Neural cell (in vitro differentiated cells): ENCODE measurements at regions not wholly inside any gene's neighbourhood (a gene's known extent, or its start where the extent isn't known, plus 50 kb on each side); places are given as distances from the start of the nearest gene placed in this dataset.

Experiments
- H2AFZ ChIP-seq: fragments of 200-600, 300-800 bp; sonication (generic), shearing (Covaris generic); 2 replicates; pipeline ENCODE4 v1.6.0; 2014; ENCODE audit warnings: low read depth, mild to moderate bottlenecking, antibody characterized with exemption, low read length, moderate library complexity
- H3F3A ChIP-seq: fragments of 200-600 bp; shearing (Covaris generic); 2 replicates; pipeline ENCODE4 v1.6.1; 2016; ENCODE audit warnings: mild to moderate bottlenecking, moderate library complexity, mixed read lengths, antibody characterized with exemption, low read length; ENCODE audit not compliant: insufficient read depth, poor library complexity, severe bottlenecking
- H3K27ac ChIP-seq: fragments of 200-600, 300-800 bp; sonication (generic), shearing (Covaris generic); 2 replicates; pipeline ENCODE4 v1.5.1; 2014; ENCODE audit warnings: mild to moderate bottlenecking, low read length, moderate library complexity
- H3K27me3 ChIP-seq: fragments of 300-800, 200-600 bp; sonication (generic), shearing (Covaris generic); 2 replicates; pipeline ENCODE4 v1.6.0; 2014; ENCODE audit warnings: mild to moderate bottlenecking, low read depth, low read length, moderate library complexity; ENCODE audit not compliant: insufficient read depth
- H3K36me3 ChIP-seq: fragments of 300-800, 200-600 bp; sonication (generic), shearing (Covaris generic); 2 replicates; pipeline ENCODE4 v1.5.1; 2014; ENCODE audit warnings: mild to moderate bottlenecking, antibody characterized with exemption, low read length, moderate library complexity; ENCODE audit not compliant: insufficient read depth
- H3K4me2 ChIP-seq: fragments of 300-800, 200-600 bp; sonication (generic), shearing (Covaris generic); 2 replicates; pipeline ENCODE4 v1.6.0; 2014; ENCODE audit warnings: mild to moderate bottlenecking, low read length
- H3K4me3 ChIP-seq: fragments of 300-800, 200-600 bp; sonication (generic), shearing (Covaris generic); 2 replicates; pipeline ENCODE4 v1.5.1; 2014; ENCODE audit warnings: mild to moderate bottlenecking, low read length, moderate library complexity
- H3K79me2 ChIP-seq: fragments of 200-600 bp; shearing (Covaris generic); replicated peaks from 2 replicates; pipeline ENCODE4 v1.6.0; 2014; ENCODE audit warnings: mild to moderate bottlenecking, low read length, moderate library complexity; ENCODE audit not compliant: insufficient read depth
- H3K9ac ChIP-seq: fragments of 300-800, 200-600 bp; sonication (generic), shearing (Covaris generic); 2 replicates; pipeline ENCODE4 v1.6.1; 2016; ENCODE audit warnings: mild to moderate bottlenecking, low read length, mixed read lengths
- H3K9me2 ChIP-seq: fragments of 200-600 bp; shearing (Covaris generic); 2 replicates; pipeline ENCODE4 v1.6.1; 2016; ENCODE audit warnings: mild to moderate bottlenecking, low read length, mixed read lengths; ENCODE audit not compliant: insufficient read depth
- H3K9me3 ChIP-seq: fragments of 200-600, 300-800 bp; sonication (generic), shearing (Covaris generic); 2 replicates; pipeline ENCODE4 v1.6.1; 2016; ENCODE audit warnings: mild to moderate bottlenecking, mixed run types, low read length, moderate library complexity, mixed read lengths
- H4K20me1 ChIP-seq: fragments of 200-600 bp; shearing (Covaris generic); 2 replicates; pipeline ENCODE4 v1.6.1; 2016; ENCODE audit warnings: mild to moderate bottlenecking, mixed run types; ENCODE audit not compliant: insufficient read depth
- EP300 ChIP-seq: fragments of 450-650 bp; conservative IDR thresholded peaks from 2 replicates; pipeline ENCODE4 v1.6.1; 2014; ENCODE audit warnings: antibody characterized with exemption, mild to moderate bottlenecking, moderate library complexity; ENCODE audit not compliant: poor library complexity, severe bottlenecking
- EZH2 ChIP-seq: fragments of 200-600, 300-800 bp; shearing (Covaris generic), sonication (generic); IDR thresholded peaks from 2 replicates; pipeline ENCODE4 v1.6.1; 2014; ENCODE audit warnings: antibody characterized with exemption, low read length, borderline replicate concordance, mild to moderate bottlenecking; ENCODE audit not compliant: insufficient read depth, poor library complexity, severe bottlenecking
- MXI1 ChIP-seq: fragments of 450-650 bp; conservative IDR thresholded peaks from 2 replicates; pipeline ENCODE4 v1.6.1; 2014; ENCODE audit warnings: antibody characterized with exemption, mild to moderate bottlenecking; ENCODE audit not compliant: poor library complexity, severe bottlenecking
- RAD21 ChIP-seq: fragments of 450-650 bp; conservative IDR thresholded peaks from 2 replicates; pipeline ENCODE4 v1.6.1; 2014; ENCODE audit warnings: antibody characterized with exemption, mild to moderate bottlenecking, moderate library complexity
- SMC3 ChIP-seq: fragments of 450-650 bp; conservative IDR thresholded peaks from 2 replicates; pipeline ENCODE4 v1.6.1; 2014; ENCODE audit warnings: antibody characterized with exemption, mild to moderate bottlenecking, moderate library complexity; ENCODE audit not compliant: poor library complexity
- TAF1 ChIP-seq: IDR thresholded peaks from 2 replicates; pipeline ENCODE4 v1.6.1; 2012; ENCODE audit warnings: low read depth
- TF ChIP-seq, protein P1 (sequence below): fragments of 450-650 bp; IDR thresholded peaks from 2 replicates; pipeline ENCODE4 v1.5.1; 2014; ENCODE audit warnings: antibody characterized with exemption, mild to moderate bottlenecking, moderate library complexity; ENCODE audit not compliant: poor library complexity, severe bottlenecking
- TF ChIP-seq, protein P2 (sequence below): IDR thresholded peaks from 2 replicates; pipeline ENCODE4 v1.6.1; 2012; ENCODE audit warnings: borderline replicate concordance

DNA sequence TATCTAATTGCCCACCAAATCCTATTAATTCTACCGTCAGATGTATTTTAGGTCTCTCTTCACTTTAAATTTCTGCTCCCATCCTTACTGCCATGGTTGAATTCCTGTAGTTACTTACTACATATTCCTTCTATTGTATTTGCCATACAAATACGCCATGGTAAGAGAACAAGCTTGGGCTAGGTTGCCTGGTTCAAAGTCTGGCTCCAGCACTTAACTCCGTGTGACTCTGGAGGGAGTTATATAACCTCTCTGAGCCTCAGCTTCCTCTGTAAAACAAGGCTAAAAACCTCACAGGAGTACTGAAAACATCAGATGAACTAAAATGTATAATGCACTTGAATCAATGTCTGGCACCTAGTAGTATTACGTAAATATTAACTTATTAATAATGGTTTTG lies 260.3 kb upstream of the RPS6KA3 start:
- TF ChIP-seq TAF1 (no peak), RAD21 (no peak), EP300 (no peak), SMC3 (no peak), EZH2 (no peak), MXI1 (no peak)
- TF ChIP-seq, protein P1, sequence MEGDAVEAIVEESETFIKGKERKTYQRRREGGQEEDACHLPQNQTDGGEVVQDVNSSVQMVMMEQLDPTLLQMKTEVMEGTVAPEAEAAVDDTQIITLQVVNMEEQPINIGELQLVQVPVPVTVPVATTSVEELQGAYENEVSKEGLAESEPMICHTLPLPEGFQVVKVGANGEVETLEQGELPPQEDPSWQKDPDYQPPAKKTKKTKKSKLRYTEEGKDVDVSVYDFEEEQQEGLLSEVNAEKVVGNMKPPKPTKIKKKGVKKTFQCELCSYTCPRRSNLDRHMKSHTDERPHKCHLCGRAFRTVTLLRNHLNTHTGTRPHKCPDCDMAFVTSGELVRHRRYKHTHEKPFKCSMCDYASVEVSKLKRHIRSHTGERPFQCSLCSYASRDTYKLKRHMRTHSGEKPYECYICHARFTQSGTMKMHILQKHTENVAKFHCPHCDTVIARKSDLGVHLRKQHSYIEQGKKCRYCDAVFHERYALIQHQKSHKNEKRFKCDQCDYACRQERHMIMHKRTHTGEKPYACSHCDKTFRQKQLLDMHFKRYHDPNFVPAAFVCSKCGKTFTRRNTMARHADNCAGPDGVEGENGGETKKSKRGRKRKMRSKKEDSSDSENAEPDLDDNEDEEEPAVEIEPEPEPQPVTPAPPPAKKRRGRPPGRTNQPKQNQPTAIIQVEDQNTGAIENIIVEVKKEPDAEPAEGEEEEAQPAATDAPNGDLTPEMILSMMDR = no peak
- TF ChIP-seq, protein P2, sequence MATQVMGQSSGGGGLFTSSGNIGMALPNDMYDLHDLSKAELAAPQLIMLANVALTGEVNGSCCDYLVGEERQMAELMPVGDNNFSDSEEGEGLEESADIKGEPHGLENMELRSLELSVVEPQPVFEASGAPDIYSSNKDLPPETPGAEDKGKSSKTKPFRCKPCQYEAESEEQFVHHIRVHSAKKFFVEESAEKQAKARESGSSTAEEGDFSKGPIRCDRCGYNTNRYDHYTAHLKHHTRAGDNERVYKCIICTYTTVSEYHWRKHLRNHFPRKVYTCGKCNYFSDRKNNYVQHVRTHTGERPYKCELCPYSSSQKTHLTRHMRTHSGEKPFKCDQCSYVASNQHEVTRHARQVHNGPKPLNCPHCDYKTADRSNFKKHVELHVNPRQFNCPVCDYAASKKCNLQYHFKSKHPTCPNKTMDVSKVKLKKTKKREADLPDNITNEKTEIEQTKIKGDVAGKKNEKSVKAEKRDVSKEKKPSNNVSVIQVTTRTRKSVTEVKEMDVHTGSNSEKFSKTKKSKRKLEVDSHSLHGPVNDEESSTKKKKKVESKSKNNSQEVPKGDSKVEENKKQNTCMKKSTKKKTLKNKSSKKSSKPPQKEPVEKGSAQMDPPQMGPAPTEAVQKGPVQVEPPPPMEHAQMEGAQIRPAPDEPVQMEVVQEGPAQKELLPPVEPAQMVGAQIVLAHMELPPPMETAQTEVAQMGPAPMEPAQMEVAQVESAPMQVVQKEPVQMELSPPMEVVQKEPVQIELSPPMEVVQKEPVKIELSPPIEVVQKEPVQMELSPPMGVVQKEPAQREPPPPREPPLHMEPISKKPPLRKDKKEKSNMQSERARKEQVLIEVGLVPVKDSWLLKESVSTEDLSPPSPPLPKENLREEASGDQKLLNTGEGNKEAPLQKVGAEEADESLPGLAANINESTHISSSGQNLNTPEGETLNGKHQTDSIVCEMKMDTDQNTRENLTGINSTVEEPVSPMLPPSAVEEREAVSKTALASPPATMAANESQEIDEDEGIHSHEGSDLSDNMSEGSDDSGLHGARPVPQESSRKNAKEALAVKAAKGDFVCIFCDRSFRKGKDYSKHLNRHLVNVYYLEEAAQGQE = no peak
- Histone ChIP-seq H3K4me3 (no peak overlapping the region), H4K20me1 (no peaks in the 10 kb centered on the region), H3F3A (no peaks in the 10 kb centered on the region), H3K27ac (no peak overlapping the region), H3K36me3 (no peaks in the 10 kb centered on the region), H3K27me3 (no peaks in the 10 kb centered on the region), H3K9me3 (no peaks in the 10 kb centered on the region), H3K4me2 (no peak overlapping the region), H3K9me2 (no peaks in the 10 kb centered on the region), H3K9ac (no peak overlapping the region), H3K79me2 (no peaks in the 10 kb centered on the region), H2AFZ (no peak overlapping the region)

DNA sequence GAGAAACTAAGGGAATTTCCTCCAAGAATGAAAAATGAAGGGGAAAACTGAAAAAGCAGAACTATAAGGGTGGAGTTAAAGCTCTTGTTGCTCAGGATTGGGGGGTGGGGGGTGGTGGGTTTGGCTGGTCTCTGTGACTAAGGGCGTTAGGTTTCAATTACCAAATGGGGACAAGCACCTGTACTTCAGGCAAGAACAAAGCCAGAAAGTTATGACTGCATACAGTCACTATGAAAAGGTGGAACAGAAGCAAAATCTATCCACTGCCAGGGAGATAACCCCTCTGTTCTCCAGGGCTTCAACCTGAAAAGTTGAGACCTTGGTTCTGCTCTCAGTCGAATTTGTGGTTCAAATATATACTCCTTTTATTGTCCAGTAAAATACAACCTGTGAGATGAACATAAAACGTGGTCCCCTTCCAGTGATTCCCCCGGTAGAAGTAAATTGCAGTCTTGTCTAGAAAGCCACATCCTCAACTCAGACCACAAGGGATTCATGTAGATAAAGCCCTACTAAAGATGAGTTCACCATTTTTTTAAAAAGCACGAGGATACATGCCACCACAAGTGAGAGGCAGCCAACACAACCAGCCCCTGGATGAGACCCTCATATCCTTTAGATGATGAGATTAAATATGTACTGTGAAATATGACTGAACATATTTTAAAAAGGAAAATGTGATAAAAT lies 257.1 kb upstream of the RPS6KA3 start:
- Histone ChIP-seq H3F3A (no peaks in the 10 kb centered on the region), H3K4me3 (no peak overlapping the region), H3K4me2 (no peak overlapping the region), H3K9me2 (no peaks in the 10 kb centered on the region), H3K27ac (no peak overlapping the region), H4K20me1 (no peaks in the 10 kb centered on the region), H2AFZ (no peak overlapping the region), H3K79me2 (no peaks in the 10 kb centered on the region), H3K36me3 (no peaks in the 10 kb centered on the region), H3K9me3 (no peaks in the 10 kb centered on the region), H3K27me3 (no peaks in the 10 kb centered on the region), H3K9ac (no peak overlapping the region)
- TF ChIP-seq MXI1 = no peak
- TF ChIP-seq, protein P1 = no peak
- no peak for TF ChIP-seq TAF1
- no peak for TF ChIP-seq RAD21
- TF ChIP-seq EP300 = no peak
